ENCODE measurements at regions not wholly inside any gene's neighbourhood (a gene's known extent, or its start where the extent isn't known, plus 50 kb on each side); places are given as distances from the start of the nearest gene placed in this dataset.
"Not testable (repeated sequence)": the region's sequence is repeated elsewhere in the genome, so short reads cannot be mapped to it uniquely, and the experiment has no call there.

DNA sequence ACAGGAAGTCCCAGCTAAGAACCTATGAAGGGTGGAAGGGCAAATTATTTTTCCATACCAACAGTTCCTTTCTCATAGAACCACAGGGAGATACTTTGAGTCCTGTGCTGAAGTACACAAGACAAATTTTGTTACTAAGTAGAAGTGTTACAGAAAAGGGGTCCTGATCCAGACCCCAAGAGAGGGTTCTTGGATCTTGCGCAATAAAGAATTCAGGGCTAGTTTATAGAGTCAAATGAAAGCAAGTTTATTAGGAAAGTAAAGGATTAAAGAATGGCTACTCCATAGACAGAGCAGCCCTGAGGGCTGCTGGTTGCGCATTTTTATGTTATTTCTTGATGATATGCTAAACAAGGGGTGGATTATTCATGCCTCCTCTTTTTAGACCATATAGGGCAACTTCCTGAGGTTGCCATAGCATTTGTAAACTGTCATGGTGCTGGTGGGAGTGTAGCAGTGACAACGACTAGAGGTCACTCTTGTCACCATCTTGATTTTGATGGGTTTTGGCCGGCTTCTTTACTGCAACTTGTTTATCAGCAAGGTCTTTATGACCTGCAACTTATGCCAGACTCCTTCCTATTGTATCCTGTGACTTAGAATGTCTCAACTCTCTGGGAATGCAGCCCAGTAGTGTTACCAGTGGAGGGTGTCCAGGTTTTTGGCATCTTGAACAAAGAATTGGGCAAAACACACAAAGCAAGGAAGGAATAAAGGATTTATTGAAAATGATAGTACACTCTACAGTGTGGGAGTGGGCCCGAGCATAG, 409.4 kb downstream of the SH2D4B start:
- no peak for DNase-seq (ENCODE audit: low read depth)

DNA sequence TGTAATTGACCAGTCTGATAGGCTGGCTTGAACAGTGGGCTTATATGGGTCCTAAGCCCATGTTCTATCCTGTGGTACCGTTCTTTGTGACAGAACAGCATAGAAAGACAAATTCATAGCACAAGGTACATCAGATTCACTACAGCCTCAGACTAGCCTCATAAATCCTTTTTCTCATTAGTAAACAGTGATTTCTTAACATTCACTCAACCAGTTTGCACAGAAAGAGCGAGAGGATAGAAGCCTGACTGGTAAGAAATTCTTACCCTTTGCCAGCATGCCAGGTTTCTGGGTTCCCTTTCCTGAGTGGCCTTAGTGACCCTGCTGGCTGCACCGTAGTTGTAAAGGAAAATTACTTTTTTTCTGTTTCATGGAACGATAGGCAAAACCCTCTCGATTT, 412.1 kb downstream of the SH2D4B start:
- no peak for DNase-seq (ENCODE audit: low read depth)

DNA sequence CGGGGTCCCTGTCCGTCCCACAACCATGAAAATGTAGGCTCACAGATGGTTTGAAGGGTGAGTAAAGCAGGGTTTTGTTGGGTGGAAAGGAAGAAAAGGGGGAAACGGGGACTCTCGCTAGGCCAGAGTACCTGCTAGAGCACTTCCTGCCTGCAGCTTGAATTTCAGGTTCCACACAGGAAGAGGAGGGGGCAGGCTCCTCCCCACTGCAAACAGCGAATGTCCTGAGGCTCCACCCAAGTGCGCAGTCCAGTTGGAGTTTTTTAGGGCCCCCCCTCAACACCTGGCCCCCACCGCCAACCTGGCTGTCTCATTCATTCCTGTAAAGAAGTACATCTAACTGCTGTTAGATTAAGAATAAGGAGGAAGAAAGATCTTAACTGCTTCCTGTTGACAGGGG, 414.7 kb downstream of the SH2D4B start:
- no peak for DNase-seq (ENCODE audit: low read depth)

- DNase-seq (ENCODE audit: low read depth) = no peak
Measured at GRCh38 chr10:80957161-80957560, 419.5 kb downstream of the SH2D4B start.

- DNase-seq (ENCODE audit: low read depth) = no peak
Measured at GRCh38 chr10:80964179-80964578, 426.5 kb downstream of the SH2D4B start.

- DNase-seq (ENCODE audit: low read depth) = no peak
Measured at GRCh38 chr10:80964955-80965614, 427.4 kb downstream of the SH2D4B start.

- DNase-seq (ENCODE audit: low read depth) = no peak
Measured at GRCh38 chr10:80966326-80966986, 428.8 kb downstream of the SH2D4B start.

- DNase-seq (ENCODE audit: low read depth) = not testable (repeated sequence)
Measured at GRCh38 chr10:80967357-80967756, 429.7 kb downstream of the SH2D4B start.

GRCh38 chr10:80968903-80969302, 431.2 kb downstream of the SH2D4B start:
- DNase-seq (ENCODE audit: low read depth) = no peak

DNA sequence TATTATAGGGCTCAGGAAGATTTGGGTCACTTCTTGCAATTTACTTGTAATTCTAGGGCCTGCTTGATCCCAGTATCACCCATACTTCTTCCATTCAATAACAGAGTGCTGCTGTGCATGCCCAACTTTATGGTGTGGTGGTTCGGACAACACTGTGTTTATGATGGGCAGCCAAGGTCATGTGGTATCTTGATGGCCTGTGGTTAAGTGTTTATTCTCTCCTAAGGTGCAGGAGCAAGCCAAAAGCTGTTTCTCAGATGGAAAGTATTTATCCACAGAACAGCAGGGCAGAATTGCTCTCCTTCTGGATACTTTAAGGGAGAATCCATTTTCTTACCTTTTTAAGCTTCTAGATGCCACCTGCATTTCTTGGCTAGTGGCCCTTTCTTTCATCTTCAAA, 433.8 kb downstream of the SH2D4B start:
- no peak for DNase-seq (ENCODE audit: low read depth)

- DNase-seq (ENCODE audit: low read depth) = no peak
Measured at GRCh38 chr10:80976658-80977057, 439.0 kb downstream of the SH2D4B start.

- DNase-seq (ENCODE audit: low read depth) = no peak
Measured at GRCh38 chr10:80985102-80985501, 447.4 kb downstream of the SH2D4B start.

DNA sequence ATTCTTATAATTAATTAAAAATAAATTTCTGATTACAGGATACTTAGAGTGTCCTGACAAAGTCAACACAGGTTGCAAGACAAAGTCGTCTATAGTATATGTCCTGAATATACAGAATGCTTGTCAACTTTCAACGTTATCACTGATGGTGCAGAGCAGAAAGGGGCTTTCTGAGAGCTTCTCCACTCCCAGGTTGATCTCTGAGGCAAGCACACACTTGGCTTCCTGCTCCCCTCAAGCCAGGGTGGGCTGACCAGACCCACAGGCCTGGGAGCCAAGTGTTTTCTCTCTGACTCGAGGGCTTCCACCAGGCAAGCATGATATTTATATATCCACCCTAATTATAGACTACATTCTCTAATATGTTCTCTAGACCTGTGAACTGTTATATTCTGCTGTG, 448.9 kb downstream of the SH2D4B start:
- DNase-seq (ENCODE audit: low read depth) = no peak

DNA sequence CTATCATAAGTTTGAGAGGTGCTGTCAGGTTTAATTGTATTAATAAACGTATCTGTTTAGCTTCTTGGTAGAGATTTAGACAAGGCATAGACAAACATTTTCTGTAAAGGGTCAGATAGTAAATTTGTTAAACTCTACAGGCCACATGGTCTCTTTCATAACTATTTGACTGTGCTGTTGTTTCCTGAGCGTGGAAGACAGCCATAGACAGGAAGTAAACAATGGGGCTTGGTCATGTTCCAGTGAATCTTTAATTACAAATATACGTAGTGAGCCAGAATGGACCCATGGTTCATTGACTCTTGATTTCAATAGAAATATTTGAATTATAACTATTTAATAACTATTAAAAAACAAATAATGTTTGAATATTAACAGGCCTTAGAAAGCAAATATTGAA, 451.1 kb downstream of the SH2D4B start:
- no peak for DNase-seq (ENCODE audit: low read depth)

GRCh38 chr10:80996615-80997193, 459.0 kb downstream of the SH2D4B start:
- DNase-seq (ENCODE audit: low read depth) = no peak

GRCh38 chr10:81000781-81001180, 463.1 kb downstream of the SH2D4B start:
- no peak for DNase-seq (ENCODE audit: low read depth)

DNA sequence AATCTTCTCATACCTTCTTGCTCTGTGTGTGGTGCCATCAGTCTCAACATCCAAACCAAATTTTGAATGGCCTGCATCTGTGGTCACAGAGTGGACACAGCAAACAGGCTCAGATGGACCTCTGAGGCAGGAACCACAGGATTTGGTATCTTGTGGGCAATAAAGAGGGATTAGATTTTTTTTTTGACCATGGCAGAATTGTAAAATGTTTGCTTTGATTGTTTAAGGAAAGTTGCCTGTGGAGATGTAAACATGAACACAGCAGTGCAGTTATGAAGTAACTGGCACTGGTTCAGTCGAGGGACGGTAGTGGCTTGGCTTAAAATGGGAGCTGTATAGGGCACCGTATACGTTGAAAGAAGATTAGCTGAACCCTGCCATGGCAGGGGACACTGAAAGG, 464.7 kb downstream of the SH2D4B start:
- DNase-seq (ENCODE audit: low read depth) = no peak

GRCh38 chr10:81007872-81008271, 470.2 kb downstream of the SH2D4B start:
- no peak for DNase-seq (ENCODE audit: low read depth)

- DNase-seq (ENCODE audit: low read depth) = no peak
Measured at GRCh38 chr10:81008726-81009125, 471.0 kb downstream of the SH2D4B start.

- DNase-seq (ENCODE audit: low read depth) = no peak
Measured at GRCh38 chr10:81009296-81009695, 471.6 kb downstream of the SH2D4B start.

- DNase-seq (ENCODE audit: low read depth) = no peak
Measured at GRCh38 chr10:81013771-81014170, 476.1 kb downstream of the SH2D4B start.

- DNase-seq (ENCODE audit: low read depth) = peak; percentile 19
Measured at GRCh38 chr10:81019029-81019890, 481.6 kb downstream of the SH2D4B start.

Measured in EH (cell line).